Left lobe of liver (tissue), 2 donors: ENCODE measurements at regions not wholly inside any gene's neighbourhood (a gene's known extent, or its start where the extent isn't known, plus 50 kb on each side); places are given as distances from the start of the nearest gene placed in this dataset.
"Not testable (repeated sequence)": the region's sequence is repeated elsewhere in the genome, so short reads cannot be mapped to it uniquely, and the experiment has no call there.

Experiments
- ATAC-seq: fragments of 200-7000 bp; cut with Tn5 transposase; one replicate; pipeline ENCODE4 v1.9.1; 2020; ENCODE audit warnings: mild to moderate bottlenecking, moderate library complexity
- DNase-seq: peaks from one replicate; pipeline ENCODE4 v3.0.0-alpha.2; 2020; ENCODE audit warnings: low spot score
- donor health status: DM: no; HTN: no; CAD: no; lungs with moderate emphysema.
- donor health status: DM: no; HTN: yes; CAD: no.

- no peak for ATAC-seq
- no peak for DNase-seq
Observed at GRCh38 chr12:33047666-33048065, 151.1 kb upstream of the PKP2 start.

- DNase-seq (no peak), ATAC-seq (no peak)
Observed at GRCh38 chr12:33044447-33044846, 147.9 kb upstream of the PKP2 start.

- no peak for DNase-seq
- no peak for ATAC-seq
Observed at GRCh38 chr12:33041562-33041961, 145.0 kb upstream of the PKP2 start.

- DNase-seq: not testable (repeated sequence)
Observed at GRCh38 chr12:33033999-33034398, 137.4 kb upstream of the PKP2 start.

GRCh38 chr12:33026791-33027190 is 130.2 kb upstream of the PKP2 start:
- DNase-seq (no peak), ATAC-seq (no peak)

More at GRCh38 chr12:33033999-33034398, 137.4 kb upstream of the PKP2 start:
- not testable (repeated sequence) for ATAC-seq

- not testable (repeated sequence) for ATAC-seq, DNase-seq
Observed at GRCh38 chr12:33022724-33023123, 126.1 kb upstream of the PKP2 start.

- not testable (repeated sequence) for DNase-seq, ATAC-seq
Observed at GRCh38 chr12:33017029-33017428, 120.5 kb upstream of the PKP2 start.

DNA sequence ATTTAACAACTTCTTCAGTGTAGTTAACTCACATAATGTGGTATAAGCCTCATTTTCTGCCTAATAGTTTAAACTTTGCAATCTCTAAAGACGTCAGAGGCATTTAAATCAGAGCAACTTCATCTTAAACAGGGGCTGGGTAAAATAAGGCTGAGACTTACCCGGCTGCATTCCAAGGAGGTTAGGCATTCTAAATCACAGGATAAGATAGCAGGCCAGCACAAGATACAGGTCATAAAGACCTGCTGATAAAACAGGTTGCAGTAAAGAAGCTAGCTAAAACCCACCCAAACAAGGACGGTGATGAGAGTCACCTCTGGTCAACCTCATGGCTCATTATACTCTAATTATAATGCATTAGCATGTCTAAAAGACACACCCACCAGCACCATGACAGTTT is 115.6 kb upstream of the PKP2 start:
- ATAC-seq: no peak
- no peak for DNase-seq

- no peak for DNase-seq
Observed at GRCh38 chr12:33006106-33006505, 109.5 kb upstream of the PKP2 start.

DNA sequence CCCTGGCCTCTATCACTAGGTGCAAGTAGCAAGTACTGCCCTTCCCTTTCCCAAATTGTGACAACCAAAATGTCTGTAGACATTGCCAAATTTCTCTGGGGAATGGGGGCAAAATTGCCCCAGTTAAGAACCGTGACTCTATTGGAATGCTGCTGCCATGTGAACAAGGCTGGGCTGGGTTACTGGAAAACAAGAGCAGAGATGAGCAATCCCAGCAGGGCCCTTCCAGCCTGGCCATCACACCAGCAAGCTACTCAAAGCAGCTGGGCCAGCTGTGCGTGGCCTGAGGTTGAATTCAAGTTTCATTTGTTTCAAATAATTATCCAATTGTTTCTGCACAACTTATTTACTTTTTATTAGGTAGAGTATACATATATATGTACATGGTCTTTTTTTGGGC is 103.4 kb upstream of the PKP2 start:
- no peak for ATAC-seq

More at GRCh38 chr12:33006106-33006505, 109.5 kb upstream of the PKP2 start:
- ATAC-seq: no peak

GRCh38 chr12:32997471-32997870 is 100.9 kb upstream of the PKP2 start:
- ATAC-seq (no peak), DNase-seq (no peak)

More for the DNA sequence above, 103.4 kb upstream of the PKP2 start:
- no peak for DNase-seq

GRCh38 chr12:32995623-32996022 is 99.0 kb upstream of the PKP2 start:
- no peak for DNase-seq
- no peak for ATAC-seq

- ATAC-seq: no peak
- DNase-seq: no peak
Observed at GRCh38 chr12:32993404-32993803, 96.8 kb upstream of the PKP2 start.

GRCh38 chr12:32989705-32990104 is 93.1 kb upstream of the PKP2 start:
- ATAC-seq (no peak), DNase-seq (no peak)

- no peak for ATAC-seq
- DNase-seq: no peak
Observed at GRCh38 chr12:32988982-32989381, 92.4 kb upstream of the PKP2 start.

- DNase-seq: no peak
- ATAC-seq: no peak
Observed at GRCh38 chr12:32987512-32987911, 90.9 kb upstream of the PKP2 start.

DNA sequence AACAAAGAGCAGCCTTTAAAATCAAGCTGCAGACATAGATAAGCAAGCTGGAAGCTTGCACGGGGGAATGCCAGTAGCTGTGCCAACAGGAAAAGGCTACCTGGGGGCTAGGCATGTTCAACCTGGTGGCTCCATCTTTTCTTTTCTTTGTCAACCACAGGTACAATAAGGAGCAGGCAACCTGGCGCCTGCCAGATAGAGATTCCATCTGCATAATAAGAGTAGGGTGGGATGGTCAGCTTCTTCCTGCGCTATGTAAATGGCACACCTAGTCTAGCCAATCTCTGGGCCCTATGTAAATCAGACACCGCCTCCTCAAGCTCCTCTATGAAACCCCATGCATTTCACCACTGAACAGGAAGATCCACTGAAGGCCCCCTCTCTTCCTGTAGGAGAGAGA is 87.4 kb upstream of the PKP2 start:
- DNase-seq (no peak), ATAC-seq (no peak)

DNA sequence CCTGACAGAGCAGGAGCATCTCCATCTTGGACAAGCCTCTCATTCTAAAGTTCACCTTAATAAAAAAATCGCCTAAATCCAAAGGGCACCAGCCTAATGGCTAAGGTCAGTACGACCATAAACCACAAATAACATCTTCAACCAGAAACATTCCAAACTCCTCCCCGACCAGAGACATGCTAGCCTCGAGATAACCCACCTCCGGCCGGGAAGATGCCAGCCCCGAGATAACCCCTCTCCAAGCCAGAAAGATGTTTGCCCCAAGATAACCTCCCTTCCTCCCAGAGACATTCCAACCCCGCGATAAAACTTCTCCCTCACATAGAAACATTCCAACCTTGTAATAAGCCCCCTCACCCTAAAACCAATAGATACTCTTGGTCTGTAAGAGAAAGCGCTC is 86.8 kb upstream of the PKP2 start:
- no peak for ATAC-seq
- no peak for DNase-seq

DNA sequence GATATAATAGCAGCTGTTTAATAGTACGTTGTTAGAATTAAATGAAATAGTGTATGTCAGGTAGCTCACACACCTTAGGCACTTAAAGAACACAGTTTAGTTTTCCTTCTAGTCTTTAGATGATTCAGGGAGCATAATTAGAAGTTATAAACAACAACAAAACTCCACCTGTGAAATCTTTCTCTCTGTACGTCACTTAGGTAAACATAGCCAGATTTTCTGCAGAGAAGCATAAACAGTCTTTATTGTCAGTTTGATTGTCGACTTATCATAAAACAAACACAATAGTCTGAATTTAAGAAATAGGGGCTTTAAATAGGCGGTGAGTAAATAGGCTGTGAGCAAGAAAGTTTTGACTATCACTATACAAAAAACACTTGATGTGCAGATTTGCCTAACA is 84.6 kb upstream of the PKP2 start:
- DNase-seq (no peak), ATAC-seq (no peak)

- ATAC-seq (no peak), DNase-seq (no peak)
Observed at GRCh38 chr12:32975122-32975521, 78.5 kb upstream of the PKP2 start.

DNA sequence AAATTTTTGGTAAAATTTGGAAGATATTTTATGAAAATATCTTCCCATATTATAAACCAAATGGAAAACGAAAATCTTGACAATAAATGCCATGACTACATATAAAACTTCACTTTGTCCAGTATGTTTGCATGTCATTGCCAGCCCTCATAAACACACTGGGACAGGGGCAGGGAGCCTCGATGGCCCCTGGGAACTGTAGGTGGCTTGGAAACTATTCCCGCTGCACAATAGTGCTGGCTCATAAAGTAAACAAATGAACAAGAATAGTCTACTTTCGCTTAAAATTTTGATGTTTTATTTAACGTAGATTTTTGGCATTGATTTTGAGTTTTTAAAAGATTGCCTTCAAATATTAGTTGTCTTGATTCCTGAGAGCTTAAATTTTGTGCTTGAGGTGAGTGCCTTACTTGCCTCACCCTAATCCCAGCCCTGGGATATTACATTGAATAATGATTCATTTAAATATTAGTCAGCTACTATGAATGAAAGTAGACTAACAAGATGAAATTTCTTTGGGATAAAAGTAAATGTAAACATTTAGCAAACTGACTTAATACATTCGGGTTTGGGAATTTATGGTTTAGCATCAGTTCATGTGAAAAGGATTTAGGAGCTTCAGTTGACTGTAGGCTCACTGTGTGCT is 74.0 kb upstream of the PKP2 start:
- ATAC-seq: no peak
- DNase-seq: no peak

GRCh38 chr12:32964981-32965585 is 68.5 kb upstream of the PKP2 start:
- ATAC-seq: no peak
- DNase-seq: no peak

DNA sequence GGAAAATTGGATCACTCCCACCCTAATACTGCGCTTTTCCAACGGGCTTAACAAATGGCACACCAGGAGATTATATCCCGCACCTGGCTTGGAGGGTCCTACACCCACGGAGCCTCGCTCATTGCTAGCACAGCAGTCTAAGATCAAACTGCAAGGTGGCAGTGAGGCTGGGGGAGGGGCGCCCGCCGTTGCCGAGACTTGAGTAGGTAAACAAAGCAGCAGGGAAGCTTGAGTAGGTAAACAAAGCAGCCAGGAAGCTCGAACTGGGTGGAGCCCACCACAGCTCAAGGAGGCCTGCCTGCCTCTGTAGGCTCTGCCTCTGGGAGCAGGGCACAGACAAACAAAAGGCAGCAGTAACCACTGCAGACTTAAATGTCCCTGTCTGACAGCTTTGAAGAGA is 59.8 kb upstream of the PKP2 start:
- not testable (repeated sequence) for DNase-seq, ATAC-seq
